H9 (cell line): ENCODE measurements at regions not wholly inside any gene's neighbourhood (a gene's known extent, or its start where the extent isn't known, plus 50 kb on each side); places are given as distances from the start of the nearest gene placed in this dataset.

Experiments used
- DNase-seq: peaks from one replicate; pipeline ENCODE4 v3.0.0-alpha.2; 2017
- H2AFZ ChIP-seq: one replicate; pipeline ENCODE4 v1.6.1; 2013; ENCODE audit warnings: mild to moderate bottlenecking, low read length, control low read depth, moderate library complexity
- H2AK5ac ChIP-seq: 2 replicates; pipeline ENCODE4 v1.6.1; 2013; ENCODE audit warnings: low read length, control low read depth, mixed read lengths; ENCODE audit not compliant: insufficient read length
- H2BK120ac ChIP-seq: one replicate; pipeline ENCODE4 v1.6.1; 2013; ENCODE audit warnings: low read depth, mild to moderate bottlenecking, low read length, control low read depth, inconsistent platforms; ENCODE audit not compliant: poor library complexity, severe bottlenecking
- H2BK12ac ChIP-seq: 2 replicates; pipeline ENCODE4 v1.6.1; 2013; ENCODE audit warnings: low read length, control low read depth, mixed read lengths, low read depth; ENCODE audit not compliant: insufficient read length
- H2BK15ac ChIP-seq: 2 replicates; pipeline ENCODE4 v1.6.1; 2013; ENCODE audit warnings: low read depth, low read length, control low read depth
- H2BK20ac ChIP-seq: one replicate; pipeline ENCODE4 v1.6.1; 2013; ENCODE audit warnings: low read depth, mild to moderate bottlenecking, low read length, control low read depth, inconsistent platforms; ENCODE audit not compliant: poor library complexity, severe bottlenecking
- H2BK5ac ChIP-seq: 2 replicates; pipeline ENCODE4 v1.6.1; 2013; ENCODE audit warnings: low read length, control low read depth, mixed read lengths; ENCODE audit not compliant: insufficient read length
- H3K14ac ChIP-seq: 2 replicates; pipeline ENCODE4 v1.6.1; 2013; ENCODE audit warnings: low read length, control low read depth; ENCODE audit not compliant: insufficient read depth
- H3K18ac ChIP-seq: 2 replicates; pipeline ENCODE4 v1.6.1; 2013; ENCODE audit warnings: low read depth, mild to moderate bottlenecking, mixed read lengths, low read length, control low read depth; ENCODE audit not compliant: insufficient read length
- H3K23ac ChIP-seq: 2 replicates; pipeline ENCODE4 v1.6.1; 2013; ENCODE audit warnings: low read length, control low read depth, mixed read lengths, low read depth; ENCODE audit not compliant: insufficient read length
- H3K23me2 ChIP-seq: 2 replicates; pipeline ENCODE4 v1.6.1; 2013; ENCODE audit warnings: low read depth, mild to moderate bottlenecking, mixed read lengths, low read length, control low read depth; ENCODE audit not compliant: insufficient read length, poor library complexity, severe bottlenecking
- H3K27ac ChIP-seq: 2 replicates; pipeline ENCODE4 v1.5.1; 2013; ENCODE audit warnings: low read length, control low read depth, mixed read lengths, low read depth; ENCODE audit not compliant: insufficient read length
- H3K27me3 ChIP-seq: 2 replicates; pipeline ENCODE4 v1.6.1; 2013; ENCODE audit warnings: low read length, control low read depth, inconsistent platforms; ENCODE audit not compliant: insufficient read depth
- H3K4ac ChIP-seq: 2 replicates; pipeline ENCODE4 v1.6.1; 2013; ENCODE audit warnings: low read depth, mild to moderate bottlenecking, control low read depth, inconsistent platforms, low read length, moderate library complexity
- H3K4me1 ChIP-seq: 2 replicates; pipeline ENCODE4 v1.6.1; 2013; ENCODE audit warnings: low read length, control low read depth, inconsistent platforms; ENCODE audit not compliant: insufficient read depth
- H3K4me2 ChIP-seq: 2 replicates; pipeline ENCODE4 v1.6.1; 2013; ENCODE audit warnings: low read length, control low read depth, mixed read lengths; ENCODE audit not compliant: insufficient read length, insufficient read depth
- H3K56ac ChIP-seq: 2 replicates; pipeline ENCODE4 v1.6.1; 2013; ENCODE audit warnings: low read depth, mild to moderate bottlenecking, mixed read lengths, low read length, control low read depth; ENCODE audit not compliant: insufficient read length
- H3K79me1 ChIP-seq: 2 replicates; pipeline ENCODE4 v1.6.1; 2013; ENCODE audit warnings: low read depth, mild to moderate bottlenecking, moderate library complexity, low read length, control low read depth, inconsistent platforms; ENCODE audit not compliant: insufficient read depth, poor library complexity, severe bottlenecking
- H3K79me2 ChIP-seq: 2 replicates; pipeline ENCODE4 v1.6.1; 2013; ENCODE audit warnings: low read length, control low read depth, inconsistent platforms; ENCODE audit not compliant: insufficient read depth
- H3K9ac ChIP-seq: 2 replicates; pipeline ENCODE4 v1.6.1; 2013; ENCODE audit warnings: low read length, control low read depth, mixed read lengths; ENCODE audit not compliant: insufficient read length; ENCODE audit errors: extremely low read depth
- H3K9me3 ChIP-seq: one replicate; pipeline ENCODE4 v1.6.1; 2013; ENCODE audit warnings: low read depth, low read length, inconsistent platforms; ENCODE audit not compliant: control insufficient read depth
- H3T11ph ChIP-seq: one replicate; pipeline ENCODE4 v1.6.1; 2013; ENCODE audit warnings: mild to moderate bottlenecking, low read length, control low read depth, inconsistent platforms
- H4K20me1 ChIP-seq: one replicate; pipeline ENCODE4 v1.6.1; 2013; ENCODE audit not compliant: control insufficient read depth, insufficient read length, insufficient read depth
- H4K5ac ChIP-seq: 2 replicates; pipeline ENCODE4 v1.6.1; 2013; ENCODE audit warnings: low read depth, mild to moderate bottlenecking, mixed read lengths, low read length, control low read depth; ENCODE audit not compliant: insufficient read length
- H4K8ac ChIP-seq: replicated peaks from 2 replicates; pipeline ENCODE4 v1.6.1; 2013; ENCODE audit warnings: low read length, control low read depth, mixed read lengths, low read depth; ENCODE audit not compliant: insufficient read length
- H4K91ac ChIP-seq: 2 replicates; pipeline ENCODE4 v1.6.1; 2013; ENCODE audit warnings: low read depth, mild to moderate bottlenecking, moderate library complexity, mixed read lengths, low read length, control low read depth; ENCODE audit not compliant: insufficient read length
- H3K27ac Mint-ChIP-seq, 3 experiments: 2 replicates in 2 of 3; 3 replicates in 1 of 3; pipeline ENCODE4 v1.8.0; 2020 to 2021; ENCODE audit warnings: mixed read lengths in 3 of 3, mild to moderate bottlenecking in 1 of 3, moderate library complexity in 1 of 3
- H3K27me3 Mint-ChIP-seq: 2 replicates; pipeline ENCODE4 v1.8.0; 2021; ENCODE audit warnings: low read depth, mild to moderate bottlenecking, moderate library complexity, mixed read lengths
- H3K36me3 Mint-ChIP-seq, 3 experiments: 2 replicates in 2 of 3; 3 replicates in 1 of 3; pipeline ENCODE4 v1.8.0; 2020 to 2021; ENCODE audit warnings: low read depth in 3 of 3, mixed read lengths in 3 of 3; ENCODE audit not compliant: insufficient read depth in 1 of 3
- H3K4me1 Mint-ChIP-seq, 2 experiments: 2 replicates each; pipeline ENCODE4 v1.8.0; 2020; ENCODE audit warnings: mixed read lengths in 2 of 2
- H3K4me3 Mint-ChIP-seq, 2 experiments: 2 replicates in 1 of 2; 3 replicates in 1 of 2; pipeline ENCODE4 v1.8.0; 2020 to 2021; ENCODE audit warnings: mild to moderate bottlenecking in 2 of 2, mixed read lengths in 2 of 2, moderate library complexity in 1 of 2
- H3K9me3 Mint-ChIP-seq, 2 experiments: 2 replicates in 1 of 2; 3 replicates in 1 of 2; pipeline ENCODE4 v1.8.0; 2020; ENCODE audit warnings: mild to moderate bottlenecking in 2 of 2, mixed read lengths in 2 of 2, moderate library complexity in 1 of 2
- WGBS: extraction: QIAGEN DNeasy Blood & Tissue Kit; methylation state at CpG from one replicate; pipeline ENCODE4 v1.1.7; 2013; ENCODE audit warnings: missing lambda C conversion rate, low lambda C conversion rate, mixed read lengths; ENCODE audit not compliant: insufficient read length; ENCODE audit errors: extremely low coverage; 5-methylcytosine and 5-hydroxymethylcytosine counted together
- TF ChIP-seq, protein P1 (sequence below): fragments of 200-600 bp; sonication (generic); conservative IDR thresholded peaks from 3 replicates; pipeline ENCODE4 v1.8.0; 2021; ENCODE audit warnings: antibody characterized with exemption, mild to moderate bottlenecking

DNA sequence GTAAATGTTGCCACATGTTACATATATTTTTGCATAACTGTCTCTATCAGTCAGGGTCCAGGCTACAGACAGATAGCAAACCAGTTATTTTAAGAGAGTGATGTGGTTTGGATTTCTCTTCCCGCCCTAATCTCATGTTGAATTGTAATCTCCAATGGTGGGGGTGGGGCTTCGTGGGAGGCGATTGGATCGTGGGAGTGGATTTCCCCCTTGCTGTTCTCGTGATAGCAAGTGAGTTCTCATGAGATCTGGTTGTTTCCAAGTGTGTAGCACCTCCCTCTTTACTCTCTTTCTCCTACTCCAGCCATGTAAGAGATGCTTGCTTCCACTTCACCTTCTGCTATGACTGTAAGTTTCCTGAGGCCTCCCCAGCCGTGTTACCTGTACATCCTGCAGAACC lies 704.2 kb upstream of the TBX3 start:
- Histone ChIP-seq H3K23me2 (no peaks in the 10 kb centered on the region), H3K14ac (no peak overlapping the region), H3T11ph (no peak overlapping the region), H2AK5ac (no peak overlapping the region), H2BK12ac (no peak overlapping the region), H3K27me3 (no peaks in the 10 kb centered on the region), H2BK5ac (no peak overlapping the region), H3K79me2 (no peaks in the 10 kb centered on the region), H2AFZ (no peak overlapping the region), H3K79me1 (no peaks in the 10 kb centered on the region), H3K27ac (no peak overlapping the region), H3K18ac (no peak overlapping the region), H2BK15ac (no peak overlapping the region), H2BK20ac (no peak overlapping the region), H3K23ac (no peak overlapping the region), H3K4me1 (no peaks in the 10 kb centered on the region), H4K8ac (no peak overlapping the region), H2BK120ac (no peak overlapping the region), H4K91ac (no peak overlapping the region), H3K4ac (no peak overlapping the region), H4K5ac (no peak overlapping the region), H3K56ac (no peak overlapping the region), H3K9me3 (no peaks in the 10 kb centered on the region), H3K9ac (no peak overlapping the region), H3K4me2 (no peak overlapping the region), H4K20me1 (no peaks in the 10 kb centered on the region)
- Mint-ChIP-seq H3K27me3 (no peaks in the 10 kb centered on the region; the same call in 1 of the 2 replicates), H3K9me3 (no peaks in the 10 kb centered on the region), H3K27ac (no peak overlapping the region), H3K4me3 (no peak overlapping the region), H3K4me1 (peaks cover 11 to 19% of the 10 kb centered on the region in 2 experiments), H3K36me3 (no peaks in the 10 kb centered on the region)
- WGBS, result no CpG with 5 or more reads among the region's 6 CpGs
- TF ChIP-seq, protein P1, sequence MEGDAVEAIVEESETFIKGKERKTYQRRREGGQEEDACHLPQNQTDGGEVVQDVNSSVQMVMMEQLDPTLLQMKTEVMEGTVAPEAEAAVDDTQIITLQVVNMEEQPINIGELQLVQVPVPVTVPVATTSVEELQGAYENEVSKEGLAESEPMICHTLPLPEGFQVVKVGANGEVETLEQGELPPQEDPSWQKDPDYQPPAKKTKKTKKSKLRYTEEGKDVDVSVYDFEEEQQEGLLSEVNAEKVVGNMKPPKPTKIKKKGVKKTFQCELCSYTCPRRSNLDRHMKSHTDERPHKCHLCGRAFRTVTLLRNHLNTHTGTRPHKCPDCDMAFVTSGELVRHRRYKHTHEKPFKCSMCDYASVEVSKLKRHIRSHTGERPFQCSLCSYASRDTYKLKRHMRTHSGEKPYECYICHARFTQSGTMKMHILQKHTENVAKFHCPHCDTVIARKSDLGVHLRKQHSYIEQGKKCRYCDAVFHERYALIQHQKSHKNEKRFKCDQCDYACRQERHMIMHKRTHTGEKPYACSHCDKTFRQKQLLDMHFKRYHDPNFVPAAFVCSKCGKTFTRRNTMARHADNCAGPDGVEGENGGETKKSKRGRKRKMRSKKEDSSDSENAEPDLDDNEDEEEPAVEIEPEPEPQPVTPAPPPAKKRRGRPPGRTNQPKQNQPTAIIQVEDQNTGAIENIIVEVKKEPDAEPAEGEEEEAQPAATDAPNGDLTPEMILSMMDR, result no peak
- DNase-seq, result no peak
